IMR-90 (cell line): ENCODE measurements at regions not wholly inside any gene's neighbourhood (a gene's known extent, or its start where the extent isn't known, plus 50 kb on each side); places are given as distances from the start of the nearest gene placed in this dataset.

Experiments
- ATAC-seq: fragments of 200-7000 bp; cut with Tn5 transposase; 2 replicates; pipeline ENCODE4 v1.9.1; 2020; ENCODE audit warnings: low read depth, mild to moderate bottlenecking, moderate library complexity
- BruUV-seq: library from RNA; stranded (reverse); fragments of 400-500 nt; replicated peaks from 2 replicates; lab custom pipeline; 2021; lab: Mats Ljungman, UMichigan
- CTCF ChIA-PET: fragments of 300-600 bp; formaldehyde crosslinking; extraction: SDS; loops from one replicate; lab custom pipeline; 2021; ENCODE audit warnings: antibody characterized with exemption; lab: Yijun Ruan, JAX
- POLR2A ChIA-PET: fragments of 300-600 bp; sonication (Branson Sonifier 250); formaldehyde crosslinking; loops from one replicate; lab custom pipeline; 2022; ENCODE audit warnings: antibody characterized with exemption; ENCODE audit not compliant: unreplicated experiment; lab: Charles Lee
- DNase-seq: peaks from one replicate; pipeline ENCODE4 v3.0.0; 2013
- H2AFZ ChIP-seq: replicated peaks from 2 replicates; pipeline ENCODE3; 2013; ENCODE audit warnings: low read length, mild to moderate bottlenecking; ENCODE audit not compliant: poor library complexity
- H2AK5ac ChIP-seq: 2 replicates; pipeline ENCODE4 v1.6.1; 2013; ENCODE audit warnings: low read depth, low read length, inconsistent platforms
- H2AK9ac ChIP-seq: replicated peaks from 2 replicates; pipeline ENCODE3; 2013; ENCODE audit warnings: mild to moderate bottlenecking, low read depth, low read length, moderate library complexity; ENCODE audit not compliant: poor library complexity
- H2BK120ac ChIP-seq: 2 replicates; pipeline ENCODE4 v1.6.1; 2013; ENCODE audit warnings: low read depth, low read length, inconsistent platforms
- H2BK15ac ChIP-seq: 3 replicates; pipeline ENCODE4 v1.6.1; 2013; ENCODE audit warnings: low read depth, low read length, inconsistent platforms
- H2BK20ac ChIP-seq: 2 replicates; pipeline ENCODE4 v1.6.1; 2013; ENCODE audit warnings: low read depth, mild to moderate bottlenecking, inconsistent platforms, low read length, moderate library complexity
- H2BK5ac ChIP-seq: 2 replicates; pipeline ENCODE4 v1.6.1; 2013; ENCODE audit warnings: mild to moderate bottlenecking, low read depth, low read length, inconsistent platforms; ENCODE audit not compliant: poor library complexity, severe bottlenecking
- H3K14ac ChIP-seq: replicated peaks from 2 replicates; pipeline ENCODE4 v1.6.1; 2013; ENCODE audit warnings: low read depth, low read length, inconsistent platforms
- H3K18ac ChIP-seq: 2 replicates; pipeline ENCODE4 v1.6.1; 2013; ENCODE audit warnings: low read depth, low read length, control low read depth
- H3K23ac ChIP-seq: 2 replicates; pipeline ENCODE4 v1.6.1; 2013; ENCODE audit warnings: low read depth, low read length, inconsistent platforms
- H3K27ac ChIP-seq: 2 replicates; pipeline ENCODE4 v1.5.1; 2013; ENCODE audit warnings: mild to moderate bottlenecking, control low read depth, low read length; ENCODE audit not compliant: insufficient read depth
- H3K27me3 ChIP-seq: 2 replicates; pipeline ENCODE4 v1.6.1; 2013; ENCODE audit warnings: low read length; ENCODE audit not compliant: control insufficient read depth, insufficient read depth
- H3K36me3 ChIP-seq: 2 replicates; pipeline ENCODE4 v1.6.1; 2013; ENCODE audit warnings: low read length, mixed read lengths; ENCODE audit not compliant: control insufficient read depth, insufficient read depth
- H3K4ac ChIP-seq: 2 replicates; pipeline ENCODE4 v1.6.1; 2013; ENCODE audit warnings: low read depth, low read length, inconsistent platforms
- H3K4me1 ChIP-seq: 2 replicates; pipeline ENCODE4 v1.6.1; 2013; ENCODE audit warnings: low read length, mixed read lengths; ENCODE audit not compliant: control insufficient read depth, insufficient read depth
- H3K4me2 ChIP-seq: 2 replicates; pipeline ENCODE4 v1.6.1; 2013; ENCODE audit warnings: low read depth, mild to moderate bottlenecking, control low read depth, low read length, moderate library complexity
- H3K4me3 ChIP-seq: 2 replicates; pipeline ENCODE4 v1.5.1; 2013; ENCODE audit warnings: low read depth, mild to moderate bottlenecking, control low read depth, low read length, moderate library complexity; ENCODE audit not compliant: insufficient read depth
- H3K56ac ChIP-seq: 2 replicates; pipeline ENCODE4 v1.6.1; 2013; ENCODE audit warnings: low read length, inconsistent platforms; ENCODE audit not compliant: insufficient read depth; ENCODE audit errors: extremely low read depth
- H3K79me1 ChIP-seq, 2 experiments: 2 replicates each; pipeline ENCODE4 v1.6.1; 2013; ENCODE audit warnings: low read length in 2 of 2, inconsistent platforms in 1 of 2, low read depth in 1 of 2
- H3K9ac ChIP-seq: 2 replicates; pipeline ENCODE4 v1.6.1; 2013; ENCODE audit warnings: low read depth, low read length, control low read depth
- H3K9me1 ChIP-seq: 2 replicates; pipeline ENCODE4 v1.6.1; 2013; ENCODE audit warnings: low read length, inconsistent platforms; ENCODE audit not compliant: insufficient read depth
- H3K9me3 ChIP-seq: 2 replicates; pipeline ENCODE4 v1.6.1; 2013; ENCODE audit warnings: low read length; ENCODE audit not compliant: control insufficient read depth, insufficient read depth
- H4K20me1 ChIP-seq: 2 replicates; pipeline ENCODE4 v1.6.1; 2013; ENCODE audit warnings: low read length, inconsistent platforms; ENCODE audit not compliant: insufficient read depth
- H4K5ac ChIP-seq: 2 replicates; pipeline ENCODE4 v1.6.1; 2013; ENCODE audit warnings: mild to moderate bottlenecking, low read depth, low read length, control low read depth
- H4K8ac ChIP-seq, 2 experiments: 2 replicates each; pipeline ENCODE4 v1.6.1; 2013; ENCODE audit warnings: low read depth in 2 of 2, low read length in 2 of 2, control low read depth in 1 of 2, inconsistent platforms in 1 of 2
- H4K91ac ChIP-seq: 2 replicates; pipeline ENCODE4 v1.6.1; 2013; ENCODE audit warnings: low read depth, low read length, inconsistent platforms; ENCODE audit not compliant: insufficient read depth
- BHLHE40 ChIP-seq: fragments of 150-350 bp; IDR thresholded peaks from 2 replicates; pipeline ENCODE4 v1.6.1; 2016; ENCODE audit warnings: mild to moderate bottlenecking, low read depth, low read length
- CEBPB ChIP-seq: IDR thresholded peaks from 2 replicates; pipeline ENCODE4 v1.6.1; 2012; ENCODE audit warnings: low read depth, low read length, improper control_type of control experiment
- CHD1 ChIP-seq: IDR thresholded peaks from 2 replicates; pipeline ENCODE4 v1.6.1; 2012; ENCODE audit warnings: low read depth, low read length, improper control_type of control experiment
- MXI1 ChIP-seq: IDR thresholded peaks from 2 replicates; pipeline ENCODE4 v1.6.1; 2012; ENCODE audit warnings: low read depth, mild to moderate bottlenecking, low read length, moderate library complexity, borderline replicate concordance
- RAD21 ChIP-seq: IDR thresholded peaks from 2 replicates; pipeline ENCODE4 v1.6.1; 2012; ENCODE audit warnings: low read length, improper control_type of control experiment
- WGBS, 2 experiments: methylation state at CpG; one replicate each; pipeline versions ENCODE4 v1.1.5 to v1.1.7; 2013; ENCODE audit warnings: missing lambda C conversion rate in 2 of 2; ENCODE audit not compliant: insufficient read length in 1 of 2; ENCODE audit errors: extremely low coverage in 2 of 2; 5-methylcytosine and 5-hydroxymethylcytosine counted together
- dilution Hi-C: fragments of 300-500 bp; cut with HindIII; formaldehyde crosslinking; loops from one replicate; pipeline ENCODE4 v1.14.3; 2018; ENCODE audit warnings: low sequenced_read_pairs; ENCODE audit not compliant: unreplicated experiment
- in situ Hi-C: fragments of 300-500 bp; cut with MboI; formaldehyde crosslinking; loops from 3 replicates; pipeline ENCODE4 v1.14.3; 2019; ENCODE audit warnings: low sequenced_read_pairs, inconsistent platforms, mixed read lengths
- intact Hi-C: fragments of 100-400 bp; cut with micrococcal nuclease; formaldehyde crosslinking; loops from 2 replicates; pipeline ENCODE4 v1.10.0; 2022
- TF ChIP-seq, protein P1 (sequence below): fragments of 150-350 bp; IDR thresholded peaks from 2 replicates; pipeline ENCODE4 v1.6.1; 2016; ENCODE audit warnings: low read depth, mild to moderate bottlenecking, low read length, moderate library complexity, borderline replicate concordance
- TF ChIP-seq, protein P2 (sequence below): fragments of 150-350 bp; IDR thresholded peaks from 2 replicates; pipeline ENCODE4 v1.6.1; 2017; ENCODE audit warnings: mild to moderate bottlenecking, antibody characterized with exemption, low read length, low read depth

DNA sequence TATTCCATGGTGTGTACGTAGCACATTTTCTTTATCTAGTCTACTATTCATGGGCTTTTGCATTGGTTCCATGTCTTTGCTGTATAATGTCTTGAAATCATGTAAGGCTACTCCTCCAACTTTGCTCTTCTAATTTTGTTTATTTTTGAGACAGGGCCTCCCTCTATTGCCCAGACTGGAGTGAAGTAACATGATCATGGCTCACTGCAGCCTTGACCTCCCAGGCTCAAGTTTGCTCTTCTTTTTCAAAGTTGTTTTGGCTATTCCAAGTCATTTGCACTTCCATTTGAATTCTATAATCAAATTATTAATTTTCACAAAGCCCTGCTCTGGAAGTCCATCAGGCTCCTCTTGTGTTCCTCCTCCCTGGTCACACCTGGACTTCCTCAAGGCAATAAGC is 90.2 kb upstream of the SGIP1 start:
- Histone ChIP-seq H4K91ac (no peak overlapping the region), H4K5ac (peak overlapping the region; percentile 56; the same call in 1 of the 2 replicates), H4K20me1 (no peaks in the 10 kb centered on the region), H4K8ac (no peak overlapping the region), H2BK5ac (no peak overlapping the region), H3K23ac (no peak overlapping the region), H3K36me3 (no peaks in the 10 kb centered on the region), H3K27me3 (no peaks in the 10 kb centered on the region), H3K27ac (no peak overlapping the region), H3K9me3 (no peaks in the 10 kb centered on the region), H3K9me1 (peaks cover 11% of the 10 kb centered on the region), H2AFZ (no peak overlapping the region), H2BK20ac (peak overlapping the region; percentile 73), H3K18ac (peak overlapping the region; percentile 81; the same call in 1 of the 2 replicates), H2BK120ac (peak overlapping the region; percentile 25; the same call in 1 of the 2 replicates), H3K56ac (no peak overlapping the region), H3K4ac (peak overlapping the region; percentile 54), H3K14ac (peak overlapping the region; percentile 45; the same call in 1 of the 2 replicates), H3K4me3 (no peak overlapping the region), H3K4me1 (peaks cover 7% of the 10 kb centered on the region), H2AK5ac (peak overlapping the region; percentile 57; the same call in 1 of the 2 replicates), H2AK9ac (no peak overlapping the region), H2BK15ac (peak overlapping the region; percentile 82), H3K79me1 (no peaks in the 10 kb centered on the region), H3K4me2 (no peak overlapping the region), H3K9ac (peak overlapping the region; percentile 33; the same call in 1 of the 2 replicates)
- ATAC-seq = peak; percentile 54
- BruUV-seq = no TSS peak
- in situ Hi-C loops = loop anchor here (10.0 kb wide), 2 partner anchors 489 to 1019 kb away; partner anchors contain the start of genes LEPR and LEPROT
- dilution Hi-C loops = loop anchor here (10.0 kb wide), 1 partner anchor 189 kb away; no protein-coding TSS in a partner anchor
- intact Hi-C loops = loop anchor here (10.0 kb wide), 1 partner anchor 619 kb away; no protein-coding TSS in a partner anchor
- DNase-seq = peak; percentile 26
- ChIA-PET CTCF (interaction anchor here (0.6 to 2.3 kb wide), 3 partner anchors 186 to 192 kb away, joined by 3 to 9 read pairs (median 3); no protein-coding TSS in a partner anchor), POLR2A (no interaction called here)
- peak; percentile 20; the same call in 1 of the 2 replicates for TF ChIP-seq RAD21
- TF ChIP-seq, protein P1, sequence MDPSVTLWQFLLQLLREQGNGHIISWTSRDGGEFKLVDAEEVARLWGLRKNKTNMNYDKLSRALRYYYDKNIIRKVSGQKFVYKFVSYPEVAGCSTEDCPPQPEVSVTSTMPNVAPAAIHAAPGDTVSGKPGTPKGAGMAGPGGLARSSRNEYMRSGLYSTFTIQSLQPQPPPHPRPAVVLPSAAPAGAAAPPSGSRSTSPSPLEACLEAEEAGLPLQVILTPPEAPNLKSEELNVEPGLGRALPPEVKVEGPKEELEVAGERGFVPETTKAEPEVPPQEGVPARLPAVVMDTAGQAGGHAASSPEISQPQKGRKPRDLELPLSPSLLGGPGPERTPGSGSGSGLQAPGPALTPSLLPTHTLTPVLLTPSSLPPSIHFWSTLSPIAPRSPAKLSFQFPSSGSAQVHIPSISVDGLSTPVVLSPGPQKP = no peak
- TF ChIP-seq CEBPB = no peak
- TF ChIP-seq CHD1 = no peak
- TF ChIP-seq MXI1 = no peak
- no peak for TF ChIP-seq BHLHE40
- TF ChIP-seq, protein P2, sequence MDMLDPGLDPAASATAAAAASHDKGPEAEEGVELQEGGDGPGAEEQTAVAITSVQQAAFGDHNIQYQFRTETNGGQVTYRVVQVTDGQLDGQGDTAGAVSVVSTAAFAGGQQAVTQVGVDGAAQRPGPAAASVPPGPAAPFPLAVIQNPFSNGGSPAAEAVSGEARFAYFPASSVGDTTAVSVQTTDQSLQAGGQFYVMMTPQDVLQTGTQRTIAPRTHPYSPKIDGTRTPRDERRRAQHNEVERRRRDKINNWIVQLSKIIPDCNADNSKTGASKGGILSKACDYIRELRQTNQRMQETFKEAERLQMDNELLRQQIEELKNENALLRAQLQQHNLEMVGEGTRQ = no peak
- WGBS, 2 experiments = no CpG with 5 or more reads among the region's 1 CpG
